Gastroesophageal sphincter (tissue), 3 donors: ENCODE measurements at regions not wholly inside any gene's neighbourhood (a gene's known extent, or its start where the extent isn't known, plus 50 kb on each side); places are given as distances from the start of the nearest gene placed in this dataset.

Experiments used
- CTCF ChIP-seq, 4 experiments: fragments of 200-600 bp in 2 of 4; fragments of 450-650 bp in 2 of 4; sonication (generic) in 1 of 4; IDR thresholded peaks; one replicate each; pipeline ENCODE4 v1.5.1; 2017 to 2019; ENCODE audit warnings: antibody characterized with exemption in 4 of 4, mild to moderate bottlenecking in 2 of 4, moderate library complexity in 2 of 4
- POLR2A ChIP-seq, 2 donors: fragments of 450-650 bp; IDR thresholded peaks; one replicate each; pipeline ENCODE4 v1.6.1; 2017; ENCODE audit warnings: antibody characterized with exemption in 2 of 2, mild to moderate bottlenecking in 2 of 2, moderate library complexity in 1 of 2
- POLR2AphosphoS5 ChIP-seq: sonication (generic); formaldehyde crosslinking; IDR thresholded peaks from one replicate; pipeline ENCODE4 v1.6.1; 2017; ENCODE audit warnings: antibody characterized with exemption

- TF ChIP-seq CTCF (IDR thresholded peaks at IDR 0.05) (no peak), POLR2A (IDR thresholded peaks at IDR 0.05) (no peak), POLR2AphosphoS5 (no peak)
Observed at GRCh38 chr7:15845868-15846267, 159.4 kb upstream of the MEOX2 start.
